GM10266 (cell line): ENCODE measurements at regions not wholly inside any gene's neighbourhood (a gene's known extent, or its start where the extent isn't known, plus 50 kb on each side); places are given as distances from the start of the nearest gene placed in this dataset.

Experiments used
- DNase-seq: peaks from one replicate; pipeline ENCODE4 v3.0.0; 2012; ENCODE audit errors: extremely low spot score
- TF ChIP-seq, protein P1 (sequence below): IDR thresholded peaks from 2 replicates; pipeline ENCODE4 v1.5.1; 2012; ENCODE audit warnings: mild to moderate bottlenecking, low read depth; ENCODE audit not compliant: control insufficient read depth, insufficient read depth; ENCODE audit errors: missing control alignments

DNA sequence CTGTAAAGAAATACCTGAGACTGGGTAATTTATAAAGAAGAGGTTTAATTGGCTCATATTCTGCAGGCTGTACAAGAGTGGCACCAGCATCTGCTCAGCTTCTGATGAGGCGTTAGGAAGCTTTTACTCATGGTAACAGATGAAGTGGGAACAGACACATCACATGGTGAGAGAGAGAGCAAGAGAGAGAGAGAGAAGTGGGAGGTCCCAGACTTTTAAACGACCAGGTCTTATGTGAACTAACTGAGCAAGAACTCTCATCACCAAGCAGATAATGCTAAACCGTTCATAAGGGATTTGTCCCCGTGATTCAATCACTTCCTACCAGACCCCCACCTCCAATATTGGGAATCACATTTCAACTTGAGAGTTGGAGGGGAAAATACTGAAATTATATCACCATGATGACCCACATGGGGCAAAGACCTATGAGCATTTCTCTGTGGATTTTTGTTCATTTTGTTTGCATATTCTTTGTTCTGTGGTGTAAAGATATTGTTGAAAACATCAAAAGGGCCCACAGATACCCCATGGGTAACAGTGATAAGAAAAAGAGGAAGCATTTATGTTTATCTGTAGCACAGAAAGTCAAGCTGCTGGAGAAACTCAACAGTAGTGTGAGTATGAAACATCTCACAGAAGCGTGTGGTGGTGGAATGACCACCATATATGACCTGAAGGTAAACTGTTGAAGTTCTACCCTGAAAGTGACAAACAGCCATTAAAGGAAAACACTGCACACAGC, 135.2 kb upstream of the PDE3A start:
- TF ChIP-seq, protein P1, sequence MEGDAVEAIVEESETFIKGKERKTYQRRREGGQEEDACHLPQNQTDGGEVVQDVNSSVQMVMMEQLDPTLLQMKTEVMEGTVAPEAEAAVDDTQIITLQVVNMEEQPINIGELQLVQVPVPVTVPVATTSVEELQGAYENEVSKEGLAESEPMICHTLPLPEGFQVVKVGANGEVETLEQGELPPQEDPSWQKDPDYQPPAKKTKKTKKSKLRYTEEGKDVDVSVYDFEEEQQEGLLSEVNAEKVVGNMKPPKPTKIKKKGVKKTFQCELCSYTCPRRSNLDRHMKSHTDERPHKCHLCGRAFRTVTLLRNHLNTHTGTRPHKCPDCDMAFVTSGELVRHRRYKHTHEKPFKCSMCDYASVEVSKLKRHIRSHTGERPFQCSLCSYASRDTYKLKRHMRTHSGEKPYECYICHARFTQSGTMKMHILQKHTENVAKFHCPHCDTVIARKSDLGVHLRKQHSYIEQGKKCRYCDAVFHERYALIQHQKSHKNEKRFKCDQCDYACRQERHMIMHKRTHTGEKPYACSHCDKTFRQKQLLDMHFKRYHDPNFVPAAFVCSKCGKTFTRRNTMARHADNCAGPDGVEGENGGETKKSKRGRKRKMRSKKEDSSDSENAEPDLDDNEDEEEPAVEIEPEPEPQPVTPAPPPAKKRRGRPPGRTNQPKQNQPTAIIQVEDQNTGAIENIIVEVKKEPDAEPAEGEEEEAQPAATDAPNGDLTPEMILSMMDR: no peak

DNA sequence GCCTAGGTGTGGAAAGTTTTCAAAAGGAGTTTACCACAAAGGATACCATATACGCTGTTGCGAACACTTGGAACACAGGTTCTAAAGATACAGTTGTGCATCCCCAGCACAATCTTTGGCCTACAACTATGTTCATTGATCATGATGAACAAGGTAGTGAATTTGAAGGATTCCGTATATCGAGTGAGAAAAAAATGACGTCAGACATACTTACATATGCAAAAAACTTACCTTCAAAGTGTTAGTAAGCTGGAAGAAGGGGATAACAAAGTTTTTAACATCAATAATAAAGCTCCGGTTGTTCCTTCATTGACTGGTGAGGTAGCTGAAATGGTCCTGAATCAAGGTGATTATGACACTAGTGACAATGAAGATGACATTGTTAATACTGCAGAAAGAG, 133.9 kb upstream of the PDE3A start:
- DNase-seq: no peak
- TF ChIP-seq, protein P1: no peak

More for the DNA sequence above, 135.2 kb upstream of the PDE3A start:
- DNase-seq: no peak

DNA sequence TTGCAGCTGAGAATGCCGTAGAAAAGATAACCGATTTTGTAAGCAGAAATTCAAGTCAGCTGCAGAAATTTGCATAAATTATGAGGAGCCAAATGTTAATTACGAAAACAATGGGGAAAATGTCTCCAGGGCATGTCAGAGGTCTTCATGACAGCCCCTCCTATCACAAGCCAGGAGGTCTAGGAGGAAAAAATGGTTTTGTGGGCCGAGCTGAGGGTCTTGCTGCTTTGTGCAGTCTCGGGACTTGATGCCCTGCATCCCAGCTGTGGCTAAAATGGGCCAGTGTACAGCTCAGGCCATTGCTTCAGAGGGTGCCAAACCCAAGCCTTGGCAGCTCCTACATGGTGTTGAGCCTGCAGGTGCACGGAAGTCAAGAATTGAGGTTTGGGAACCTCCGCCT, 131.2 kb upstream of the PDE3A start:
- TF ChIP-seq, protein P1: no peak

DNA sequence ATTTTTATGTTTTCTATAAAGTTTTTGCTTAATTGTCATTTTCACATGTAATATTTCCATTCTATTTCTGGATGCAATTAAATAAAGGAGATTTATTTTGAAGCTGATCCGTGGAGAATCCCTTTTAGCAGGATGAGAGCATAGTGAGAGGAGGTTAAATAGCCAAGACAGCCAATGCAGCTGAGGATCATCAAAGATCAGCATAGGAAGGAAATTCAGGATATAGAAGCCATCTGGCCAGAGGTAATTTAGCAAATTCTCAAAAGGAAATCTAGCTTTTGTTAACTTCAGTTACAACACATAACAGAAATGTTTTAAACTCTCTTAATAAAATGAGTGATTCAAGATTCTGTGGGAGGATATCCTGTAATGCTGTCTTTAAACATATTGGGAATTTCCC, 122.8 kb upstream of the PDE3A start:
- no peak for DNase-seq
- TF ChIP-seq, protein P1: no peak

More for the DNA sequence above, 131.2 kb upstream of the PDE3A start:
- no peak for DNase-seq

DNA sequence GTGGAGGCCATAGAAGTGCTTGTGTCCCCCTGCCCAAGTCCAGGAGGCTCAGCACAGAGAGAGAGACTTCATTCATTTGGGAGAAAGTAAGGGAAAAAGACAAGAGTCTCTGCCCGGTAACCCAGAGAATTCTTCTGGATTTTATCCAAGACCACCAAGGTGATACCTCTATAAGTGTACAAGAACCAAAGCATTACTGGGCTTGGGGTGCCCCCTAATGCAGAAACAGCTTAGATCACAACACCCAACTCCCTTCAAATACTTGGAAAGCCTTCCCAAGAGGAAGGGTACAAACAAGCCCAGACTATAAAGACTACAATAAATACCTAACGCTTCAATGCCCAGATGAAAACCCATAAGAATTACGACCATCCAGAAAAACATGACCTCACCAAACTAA, 119.7 kb upstream of the PDE3A start:
- TF ChIP-seq, protein P1: no peak
- DNase-seq: no peak

DNA sequence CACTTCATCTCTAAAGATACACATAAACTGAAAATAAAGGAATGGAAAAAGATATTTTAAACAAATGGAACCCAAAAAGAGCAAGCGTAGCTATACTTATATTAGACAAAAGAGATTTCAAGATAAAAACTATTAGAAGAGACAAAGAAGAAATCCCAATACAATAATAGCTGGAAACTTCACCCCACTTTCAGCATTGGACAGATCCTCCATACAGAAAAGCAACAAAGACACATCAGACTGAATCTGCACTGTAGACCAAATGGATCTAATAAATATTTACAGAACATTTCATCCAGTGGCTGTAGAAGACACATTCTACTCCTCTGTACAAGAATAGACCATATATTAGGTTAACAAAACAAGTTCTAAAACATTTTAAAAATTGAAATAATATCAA, 117.6 kb upstream of the PDE3A start:
- no peak for DNase-seq
- TF ChIP-seq, protein P1: no peak

DNA sequence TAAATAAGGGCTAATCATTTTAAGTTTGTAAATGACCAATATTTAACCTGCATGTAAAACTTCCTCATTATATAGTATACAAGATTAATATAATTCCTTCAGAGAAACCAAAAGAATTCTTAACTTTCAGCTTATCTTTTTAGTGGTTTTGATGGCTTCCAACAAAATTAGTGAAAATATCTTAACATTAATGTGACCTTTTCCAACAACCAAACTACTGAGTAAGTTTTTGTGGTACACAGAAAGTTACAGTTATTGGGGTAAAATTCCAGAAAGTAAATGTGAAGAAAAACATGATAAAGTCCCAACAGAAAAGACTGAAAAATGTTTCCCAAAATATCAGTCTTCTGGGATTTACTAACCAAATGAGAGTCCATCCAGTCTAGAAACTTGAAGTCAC, 111.0 kb upstream of the PDE3A start:
- DNase-seq: no peak
- TF ChIP-seq, protein P1: no peak
